Activated CD8-positive, alpha-beta memory T cell treated with anti-CD3 and anti-CD28 coated beads for 36 hours (primary cell): ENCODE measurements at regions not wholly inside any gene's neighbourhood (a gene's known extent, or its start where the extent isn't known, plus 50 kb on each side); places are given as distances from the start of the nearest gene placed in this dataset.

ENCODE experiments used
- CTCF ChIA-PET: fragments of 350-600 bp; sonication (Branson Sonifier 250); formaldehyde crosslinking; loops from one replicate; lab custom pipeline; 2021; ENCODE audit warnings: antibody characterized with exemption; lab: Charles Lee
- POLR2A ChIA-PET: fragments of 350-600 bp; sonication (Branson Sonifier 250); formaldehyde crosslinking; loops from one replicate; lab custom pipeline; 2021; ENCODE audit warnings: antibody characterized with exemption; lab: Charles Lee

- POLR2A ChIA-PET: no interaction called here
Observed at GRCh38 chr2:8389431-8390108, 292.3 kb upstream of the ID2 start.

GRCh38 chr2:8391126-8391525 lies 290.7 kb upstream of the ID2 start:
- POLR2A ChIA-PET: no interaction called here
- CTCF ChIA-PET: no interaction called here

More at GRCh38 chr2:8389431-8390108, 292.3 kb upstream of the ID2 start:
- CTCF ChIA-PET: interaction anchor here (1.0 kb wide), 1 partner anchor 15 kb away, joined by 3 read pairs; no protein-coding TSS in a partner anchor

GRCh38 chr2:8391584-8391983 lies 290.3 kb upstream of the ID2 start:
- CTCF ChIA-PET: no interaction called here
- POLR2A ChIA-PET: no interaction called here

DNA sequence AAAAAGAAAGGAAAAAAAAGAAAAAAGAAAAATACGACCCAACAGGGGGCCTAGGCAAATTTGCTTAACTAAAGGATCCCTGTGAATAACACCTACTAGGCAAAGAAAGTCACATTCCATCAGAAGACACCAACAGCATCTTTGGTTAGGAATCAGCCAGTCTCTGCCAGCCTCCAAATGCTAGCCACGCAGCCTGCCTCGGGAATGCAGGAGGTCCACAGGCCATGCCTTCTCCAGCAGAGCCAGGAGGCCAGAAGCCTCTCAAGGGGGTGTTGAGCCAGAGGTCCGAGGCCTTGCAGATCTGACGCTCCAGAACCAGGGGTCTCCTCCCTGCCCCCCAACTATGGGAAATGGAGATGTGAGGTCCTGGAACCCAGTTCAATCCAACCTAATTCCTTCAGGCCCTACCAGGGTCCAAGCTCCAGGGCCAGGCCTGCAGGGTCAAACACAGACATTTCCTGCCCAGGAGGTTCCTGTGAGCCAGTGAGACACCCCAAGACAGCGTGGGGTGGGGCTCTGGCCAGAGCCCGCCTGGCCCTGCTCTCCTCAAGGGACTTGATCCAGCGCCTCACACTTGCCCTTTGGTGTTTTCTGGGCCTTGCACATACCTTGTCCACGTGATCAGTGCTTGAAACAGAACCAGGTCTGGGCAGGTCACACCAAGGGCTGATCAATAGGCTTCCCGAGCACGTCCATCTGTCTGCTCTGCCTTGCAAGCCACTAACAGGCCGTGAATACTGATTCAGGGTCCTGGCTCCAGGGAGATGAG lies 289.6 kb upstream of the ID2 start:
- ChIA-PET POLR2A (no interaction called here), CTCF (no interaction called here)

DNA sequence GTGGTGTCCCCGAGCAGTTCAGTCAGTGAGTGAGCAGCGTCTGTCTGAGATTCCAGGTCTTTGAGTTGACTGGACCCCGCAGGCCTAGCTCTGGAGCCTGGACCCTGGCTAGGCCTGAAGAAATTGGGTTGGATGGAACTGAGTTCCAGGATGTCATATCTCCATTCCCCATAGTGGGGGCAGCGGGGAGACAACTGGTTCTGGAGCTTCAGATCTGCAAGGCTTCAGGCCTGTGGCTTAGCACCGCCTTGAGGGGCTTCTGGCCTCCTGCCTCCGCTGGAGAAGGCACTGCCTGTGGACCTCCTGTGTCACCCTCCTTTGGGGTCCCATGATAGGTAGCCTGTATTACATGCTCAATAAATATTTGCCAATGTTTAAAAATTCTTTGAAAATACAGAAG lies 288.4 kb upstream of the ID2 start:
- POLR2A ChIA-PET: no interaction called here
- CTCF ChIA-PET: no interaction called here

DNA sequence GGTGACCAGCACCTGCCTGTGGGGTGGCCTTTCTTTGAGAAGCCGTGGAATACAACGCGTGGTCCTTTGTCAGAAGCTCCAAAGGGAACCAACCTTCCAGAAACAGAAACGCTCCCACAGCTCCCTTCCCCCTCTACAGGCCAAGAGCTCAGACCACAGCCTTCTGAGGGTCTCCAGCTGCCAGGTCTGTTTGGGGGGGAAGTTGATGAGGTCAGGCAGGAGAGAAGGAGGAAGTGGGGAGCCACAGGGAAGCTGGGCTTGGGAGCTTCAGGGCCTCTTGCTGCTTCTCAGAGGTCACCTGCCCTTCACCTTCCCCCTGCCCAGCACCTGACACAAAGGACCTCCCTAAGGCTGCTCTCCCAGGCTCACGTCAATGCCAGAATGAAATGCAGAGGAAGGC lies 287.7 kb upstream of the ID2 start:
- POLR2A ChIA-PET: no interaction called here
- CTCF ChIA-PET: no interaction called here

DNA sequence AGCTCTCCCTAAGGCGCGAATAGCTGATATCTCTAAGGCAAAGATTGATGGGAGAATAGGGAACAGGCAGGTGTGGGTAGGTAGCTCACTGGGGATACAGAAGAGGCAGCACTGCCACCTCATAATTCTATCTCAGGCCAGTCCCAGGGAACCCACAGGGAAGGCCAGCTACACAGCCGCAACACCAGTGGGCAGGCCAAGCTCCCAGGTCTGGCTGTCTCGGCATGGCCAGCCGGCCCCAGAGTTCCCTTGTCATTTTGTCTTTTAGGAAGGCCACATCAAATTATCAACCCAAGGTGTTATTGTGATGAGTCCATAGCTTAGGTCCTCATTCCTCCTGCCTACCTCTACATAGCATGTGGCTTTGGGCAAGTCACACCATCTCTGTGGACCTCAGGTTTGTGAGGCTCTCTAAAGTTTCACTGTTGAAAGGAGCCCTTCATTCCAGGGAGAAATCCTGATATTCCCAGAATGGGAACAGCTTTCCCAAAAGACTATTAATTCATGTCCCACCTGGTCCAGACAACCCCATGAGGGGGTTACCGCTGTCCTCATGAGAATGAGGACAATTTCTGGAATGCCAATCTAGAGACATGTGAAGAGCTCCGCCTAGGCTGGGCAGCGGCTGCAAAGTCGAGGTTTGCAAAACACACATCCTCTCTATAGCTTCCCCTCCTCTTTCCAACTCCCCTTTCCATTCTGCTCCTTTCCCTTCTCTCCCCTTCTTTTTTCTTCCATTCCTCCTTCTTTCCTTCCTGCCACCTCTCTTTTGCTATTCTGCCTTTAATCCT lies 287.1 kb upstream of the ID2 start:
- POLR2A ChIA-PET: no interaction called here
- CTCF ChIA-PET: no interaction called here

- ChIA-PET CTCF (no interaction called here), POLR2A (no interaction called here)
Observed at GRCh38 chr2:8395718-8396117, 286.1 kb upstream of the ID2 start.

DNA sequence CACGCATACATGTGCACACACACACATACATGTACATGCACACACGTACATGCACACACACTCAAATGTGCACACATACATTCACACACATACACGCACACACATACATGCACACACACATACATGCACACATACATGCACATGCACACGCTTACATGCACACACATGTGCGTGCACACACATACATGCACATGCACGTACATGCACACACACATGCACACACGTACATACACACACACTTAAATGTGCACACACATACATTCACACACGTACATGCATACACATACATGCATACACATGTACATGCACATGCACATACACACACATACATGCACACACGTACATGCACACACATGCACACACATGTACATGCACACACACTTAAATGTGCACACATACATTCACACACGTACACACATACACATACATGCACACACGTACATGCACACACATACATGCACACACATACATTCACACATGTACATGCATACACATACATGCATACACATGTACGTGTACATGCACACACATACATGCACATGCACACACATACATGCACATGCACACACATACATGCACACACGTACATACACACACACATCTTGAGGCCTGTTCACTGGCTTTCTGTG lies 283.7 kb upstream of the ID2 start:
- CTCF ChIA-PET: no interaction called here
- POLR2A ChIA-PET: no interaction called here

GRCh38 chr2:8399731-8400130 lies 282.1 kb upstream of the ID2 start:
- ChIA-PET POLR2A (no interaction called here), CTCF (no interaction called here)

DNA sequence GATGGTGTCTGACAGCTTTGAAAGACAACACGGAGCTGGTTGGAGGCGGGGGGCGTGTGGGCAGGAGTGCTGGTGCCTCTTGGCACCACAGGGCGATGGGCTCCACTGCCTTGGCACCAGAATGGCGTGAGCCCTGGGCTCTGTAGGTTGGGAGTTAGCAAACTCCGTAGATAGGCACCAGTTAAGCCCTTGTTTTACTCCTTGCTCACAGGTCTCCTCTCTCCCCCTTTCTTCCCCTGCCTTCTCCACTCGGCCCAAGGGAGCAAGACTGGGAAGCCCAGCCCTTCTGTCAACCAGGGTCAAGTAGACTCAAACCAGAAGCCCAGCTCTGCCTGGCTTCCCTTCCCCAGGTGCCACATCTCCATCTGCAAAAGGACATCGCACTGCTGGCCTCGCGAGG lies 281.7 kb upstream of the ID2 start:
- POLR2A ChIA-PET: no interaction called here
- CTCF ChIA-PET: no interaction called here

DNA sequence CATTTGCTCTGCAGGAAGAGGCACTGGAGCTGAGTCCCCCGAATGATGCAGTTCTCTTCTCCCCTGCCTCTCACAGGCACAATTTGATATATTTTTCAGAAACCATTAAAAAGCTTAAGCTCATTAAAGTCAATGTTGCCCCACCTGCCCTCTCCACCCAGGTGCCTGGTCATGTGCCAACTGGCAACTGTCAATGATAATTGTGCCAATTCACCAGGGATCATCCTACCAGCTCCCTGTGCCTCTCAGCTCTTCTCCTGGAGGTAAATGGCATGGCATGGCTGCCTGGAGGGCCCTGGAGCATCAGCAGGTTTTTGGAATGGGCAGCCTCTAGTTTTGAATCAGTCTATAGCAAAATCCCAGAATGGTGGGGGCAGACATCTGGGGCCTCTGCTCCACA lies 279.6 kb upstream of the ID2 start:
- POLR2A ChIA-PET: no interaction called here
- CTCF ChIA-PET: no interaction called here

GRCh38 chr2:8403876-8404275 lies 278.0 kb upstream of the ID2 start:
- CTCF ChIA-PET: no interaction called here

GRCh38 chr2:8405334-8405733 lies 276.5 kb upstream of the ID2 start:
- ChIA-PET POLR2A (interaction anchor here (0.7 kb wide), 1 partner anchor 660 kb away, joined by 3 read pairs; no protein-coding TSS in a partner anchor), CTCF (interaction anchor here (0.7 kb wide), 1 partner anchor 16 kb away, joined by 3 read pairs; no protein-coding TSS in a partner anchor)

More at GRCh38 chr2:8403876-8404275, 278.0 kb upstream of the ID2 start:
- POLR2A ChIA-PET: no interaction called here

GRCh38 chr2:8406271-8406670 lies 275.6 kb upstream of the ID2 start:
- ChIA-PET POLR2A (no interaction called here), CTCF (no interaction called here)

GRCh38 chr2:8407332-8407731 lies 274.5 kb upstream of the ID2 start:
- ChIA-PET CTCF (interaction anchor here (1.5 kb wide), 1 partner anchor 416 kb away, joined by 4 read pairs; no protein-coding TSS in a partner anchor), POLR2A (no interaction called here)

DNA sequence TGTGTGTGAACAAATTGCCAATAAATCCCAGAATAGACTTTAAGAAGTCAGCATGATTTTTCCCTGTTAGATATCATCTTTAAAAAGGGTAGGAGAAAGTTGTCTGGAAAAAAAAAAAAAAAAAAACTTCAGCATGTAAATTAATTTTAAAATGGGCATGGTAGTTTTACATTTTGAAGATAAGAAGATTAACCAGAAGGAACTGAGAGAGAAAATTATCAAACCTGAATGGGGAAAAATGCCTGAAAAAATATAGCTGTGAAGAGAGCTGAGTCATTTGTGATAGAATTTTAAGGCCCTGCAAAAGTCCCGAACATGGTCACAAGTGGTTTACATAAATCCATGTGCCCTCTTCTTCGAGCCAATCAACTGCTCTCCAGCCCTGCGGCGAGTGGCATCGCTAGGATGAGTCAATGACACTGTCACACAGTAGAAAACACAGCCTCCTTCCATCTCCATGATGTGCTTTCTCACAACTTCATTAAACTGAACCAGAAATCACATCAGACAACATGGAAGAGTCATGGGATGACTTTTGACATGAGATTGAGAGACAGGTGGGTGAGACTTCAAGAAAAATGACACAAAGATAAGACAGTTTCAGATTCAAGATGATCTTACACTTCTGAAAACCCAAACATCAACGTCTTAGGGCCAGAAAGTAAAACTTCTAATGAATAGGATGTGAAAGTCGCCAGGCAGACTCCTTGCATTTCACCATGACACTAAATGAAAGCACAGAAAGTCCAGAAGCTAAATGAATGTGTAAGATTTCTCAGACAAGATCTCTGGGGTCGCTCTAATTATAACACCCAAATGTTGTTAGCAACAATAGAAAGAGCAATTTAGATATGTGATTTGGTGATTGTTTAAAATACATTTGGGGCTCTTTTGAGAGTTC lies 273.0 kb upstream of the ID2 start:
- CTCF ChIA-PET: interaction anchor here (0.6 to 1.3 kb wide), 3 partner anchors 18 to 467 kb away, joined by 3 to 4 read pairs (median 4); no protein-coding TSS in a partner anchor
- POLR2A ChIA-PET: interaction anchor here (0.7 to 1.7 kb wide), 3 partner anchors 62 to 273 kb away, joined by 5 to 13 read pairs (median 8); partner anchors contain the start of gene ID2
